ENCODE measurements at regions not wholly inside any gene's neighbourhood (a gene's known extent, or its start where the extent isn't known, plus 50 kb on each side); places are given as distances from the start of the nearest gene placed in this dataset.

GRCh38 chr6:33945931-33946330 is 142.1 kb upstream of the MLN start:
- no peak overlapping the region for H3K4me3 ChIP-seq (ENCODE audit: low read depth, low read length)
- TF ChIP-seq CTCF (IDR thresholded peaks at IDR 0.05; ENCODE audit: borderline replicate concordance, insufficient read depth, low read depth, low read length): no peak

GRCh38 chr6:33944686-33945411 is 141.0 kb upstream of the MLN start:
- TF ChIP-seq CTCF (IDR thresholded peaks at IDR 0.05; ENCODE audit: borderline replicate concordance, insufficient read depth, low read depth, low read length): no peak

GRCh38 chr6:33936886-33937285 is 133.1 kb upstream of the MLN start:
- no peak for TF ChIP-seq CTCF (IDR thresholded peaks at IDR 0.05; ENCODE audit: borderline replicate concordance, insufficient read depth, low read depth, low read length)
- H3K4me3 ChIP-seq (ENCODE audit: low read depth, low read length): no peak overlapping the region

More at GRCh38 chr6:33944686-33945411, 141.0 kb upstream of the MLN start:
- no peak overlapping the region for H3K4me3 ChIP-seq (ENCODE audit: low read depth, low read length)

- no peak for TF ChIP-seq CTCF (IDR thresholded peaks at IDR 0.05; ENCODE audit: borderline replicate concordance, insufficient read depth, low read depth, low read length)
Measured at GRCh38 chr6:33935439-33936080, 131.8 kb upstream of the MLN start.

GRCh38 chr6:33934731-33935270 is 131.0 kb upstream of the MLN start:
- no peak for TF ChIP-seq CTCF (IDR thresholded peaks at IDR 0.05; ENCODE audit: borderline replicate concordance, insufficient read depth, low read depth, low read length)
- no peak overlapping the region for H3K4me3 ChIP-seq (ENCODE audit: low read depth, low read length)

More at GRCh38 chr6:33935439-33936080, 131.8 kb upstream of the MLN start:
- H3K4me3 ChIP-seq (ENCODE audit: low read depth, low read length): no peak overlapping the region

- no peak for TF ChIP-seq CTCF (IDR thresholded peaks at IDR 0.05; ENCODE audit: borderline replicate concordance, insufficient read depth, low read depth, low read length)
- H3K4me3 ChIP-seq (ENCODE audit: low read depth, low read length): no peak overlapping the region
Measured at GRCh38 chr6:33933101-33933500, 129.3 kb upstream of the MLN start.

Measured in GM12875 (cell line).